AG10803 (cell line): ENCODE measurements at regions not wholly inside any gene's neighbourhood (a gene's known extent, or its start where the extent isn't known, plus 50 kb on each side); places are given as distances from the start of the nearest gene placed in this dataset.
"Not testable (repeated sequence)": the region's sequence is repeated elsewhere in the genome, so short reads cannot be mapped to it uniquely, and the experiment has no call there.

ENCODE experiments used
- DNase-seq: peaks from one replicate; pipeline ENCODE4 v3.0.0; 2010; ENCODE audit warnings: low read depth
- H3K4me3 ChIP-seq: 2 replicates; pipeline ENCODE4 v1.5.1; 2011; ENCODE audit warnings: mild to moderate bottlenecking, low read length, control low read depth
- TF ChIP-seq, protein P1 (sequence below): conservative IDR thresholded peaks from 2 replicates; pipeline ENCODE4 v1.5.1; 2011; ENCODE audit warnings: mild to moderate bottlenecking, low read length, control low read depth, inconsistent platforms

- H3K4me3 ChIP-seq, result no peak overlapping the region
- TF ChIP-seq, protein P1, sequence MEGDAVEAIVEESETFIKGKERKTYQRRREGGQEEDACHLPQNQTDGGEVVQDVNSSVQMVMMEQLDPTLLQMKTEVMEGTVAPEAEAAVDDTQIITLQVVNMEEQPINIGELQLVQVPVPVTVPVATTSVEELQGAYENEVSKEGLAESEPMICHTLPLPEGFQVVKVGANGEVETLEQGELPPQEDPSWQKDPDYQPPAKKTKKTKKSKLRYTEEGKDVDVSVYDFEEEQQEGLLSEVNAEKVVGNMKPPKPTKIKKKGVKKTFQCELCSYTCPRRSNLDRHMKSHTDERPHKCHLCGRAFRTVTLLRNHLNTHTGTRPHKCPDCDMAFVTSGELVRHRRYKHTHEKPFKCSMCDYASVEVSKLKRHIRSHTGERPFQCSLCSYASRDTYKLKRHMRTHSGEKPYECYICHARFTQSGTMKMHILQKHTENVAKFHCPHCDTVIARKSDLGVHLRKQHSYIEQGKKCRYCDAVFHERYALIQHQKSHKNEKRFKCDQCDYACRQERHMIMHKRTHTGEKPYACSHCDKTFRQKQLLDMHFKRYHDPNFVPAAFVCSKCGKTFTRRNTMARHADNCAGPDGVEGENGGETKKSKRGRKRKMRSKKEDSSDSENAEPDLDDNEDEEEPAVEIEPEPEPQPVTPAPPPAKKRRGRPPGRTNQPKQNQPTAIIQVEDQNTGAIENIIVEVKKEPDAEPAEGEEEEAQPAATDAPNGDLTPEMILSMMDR, result no peak
- no peak for DNase-seq
Observed at GRCh38 chr6:154625721-154626120, 107.5 kb upstream of the SCAF8 start.

- TF ChIP-seq, protein P1, result no peak
- no peak for DNase-seq
- H3K4me3 ChIP-seq, result no peak overlapping the region
Observed at GRCh38 chr6:154629127-154629526, 104.1 kb upstream of the SCAF8 start.

- no peak for DNase-seq
- TF ChIP-seq, protein P1, result no peak
- no peak overlapping the region for H3K4me3 ChIP-seq
Observed at GRCh38 chr6:154632119-154632518, 101.1 kb upstream of the SCAF8 start.

DNA sequence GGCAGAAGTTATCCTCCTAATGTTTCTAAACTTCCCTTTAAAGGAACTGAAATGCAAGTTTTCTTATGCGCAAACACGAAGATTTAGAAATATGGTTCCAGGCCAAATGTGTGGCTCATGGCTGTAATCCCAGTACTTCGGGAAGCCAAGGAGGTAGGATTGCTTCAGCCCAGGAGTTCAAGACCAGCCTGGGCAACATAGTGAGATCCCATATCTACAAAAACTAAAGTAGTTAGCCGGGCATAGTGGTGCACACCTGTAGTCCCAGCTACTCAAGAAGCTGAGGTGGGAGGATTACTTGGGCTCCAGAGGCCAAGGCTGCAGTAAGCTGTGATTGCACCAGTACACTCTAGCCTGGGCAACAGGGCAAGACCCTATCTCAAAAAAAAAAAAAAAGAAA lies 95.8 kb upstream of the SCAF8 start:
- no peak for DNase-seq
- no peak overlapping the region for H3K4me3 ChIP-seq
- TF ChIP-seq, protein P1, result no peak

DNA sequence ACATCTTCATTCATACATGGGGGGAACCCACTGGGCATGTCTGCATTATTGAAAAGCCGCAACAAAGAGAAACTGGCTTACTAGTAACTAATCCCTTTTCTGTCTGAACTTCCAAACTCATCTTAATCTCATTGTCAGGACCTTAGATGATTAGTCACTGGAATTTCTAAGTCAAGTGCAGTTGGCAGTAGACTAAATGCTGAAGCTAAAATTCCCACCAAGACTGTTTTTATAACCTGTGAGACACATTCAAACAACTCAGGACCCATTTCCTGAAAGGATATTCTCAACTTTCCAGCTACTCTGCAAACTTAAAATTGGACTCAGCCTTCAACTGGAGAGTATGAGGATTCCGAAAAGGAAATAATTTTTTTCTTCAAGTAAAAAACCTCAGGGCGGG lies 94.8 kb upstream of the SCAF8 start:
- TF ChIP-seq, protein P1, result no peak
- no peak overlapping the region for H3K4me3 ChIP-seq
- DNase-seq, result no peak

- DNase-seq, H3K4me3 ChIP-seq: not testable (repeated sequence)
Observed at GRCh38 chr6:154639196-154639595, 94.0 kb upstream of the SCAF8 start.

- TF ChIP-seq, protein P1, result no peak
- no peak overlapping the region for H3K4me3 ChIP-seq
- no peak for DNase-seq
Observed at GRCh38 chr6:154648188-154648887, 84.9 kb upstream of the SCAF8 start.

DNA sequence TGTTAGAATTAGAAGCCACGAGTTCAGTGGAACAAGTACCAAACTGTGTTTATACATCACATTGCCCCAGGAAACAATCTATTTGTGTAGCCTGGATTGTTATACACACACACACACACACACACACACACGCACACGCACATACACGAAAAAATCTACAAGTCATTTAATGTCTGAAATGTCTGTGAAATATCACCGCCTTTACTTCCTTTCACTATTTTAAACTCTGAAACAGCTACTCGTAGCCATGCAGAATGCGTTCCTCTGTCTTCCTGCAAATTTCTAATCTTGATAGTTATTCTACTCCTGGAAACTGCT lies 84.4 kb upstream of the SCAF8 start:
- no peak for DNase-seq
- TF ChIP-seq, protein P1, result no peak
- H3K4me3 ChIP-seq, result no peak overlapping the region
